H54 (cell line): ENCODE measurements at regions not wholly inside any gene's neighbourhood (a gene's known extent, or its start where the extent isn't known, plus 50 kb on each side); places are given as distances from the start of the nearest gene placed in this dataset.
A peak's percentile ranks its signal among the peaks of the same experiment; 100 is the strongest.
"Not testable (repeated sequence)": the region's sequence is repeated elsewhere in the genome, so short reads cannot be mapped to it uniquely, and the experiment has no call there.

ENCODE experiments used
- DNase-seq: peaks from one replicate; pipeline ENCODE4 v3.0.0; 2011; ENCODE audit warnings: low spot score, mixed read lengths; ENCODE audit not compliant: insufficient read length
- FAIRE-seq: peaks from 3 replicates; lab custom pipeline; 2011; peaks lifted over from hg19 to GRCh38; lab: Jason Lieb, UNC
- POLR2A ChIP-seq: IDR thresholded peaks from 2 replicates; pipeline ENCODE4 v1.6.1; 2011; ENCODE audit warnings: low read depth, mild to moderate bottlenecking, low read length

GRCh38 chr7:26944501-26945358 lies 80.3 kb upstream of the SKAP2 start:
- DNase-seq (no peak), FAIRE-seq (peak; percentile 15)
- no peak for TF ChIP-seq POLR2A

GRCh38 chr7:26937939-26938623 lies 73.7 kb upstream of the SKAP2 start:
- peak; percentile 96 for FAIRE-seq
- no peak for DNase-seq
- no peak for TF ChIP-seq POLR2A

GRCh38 chr7:26937306-26937705 lies 72.9 kb upstream of the SKAP2 start:
- DNase-seq (no peak), FAIRE-seq (no peak)
- TF ChIP-seq POLR2A = no peak

GRCh38 chr7:26932616-26933015 lies 68.2 kb upstream of the SKAP2 start:
- DNase-seq, FAIRE-seq: not testable (repeated sequence)

- FAIRE-seq (no peak), DNase-seq (no peak)
- no peak for TF ChIP-seq POLR2A
These were observed 66.5 kb upstream of the SKAP2 start for GRCh38 chr7:26930845-26931244.

- FAIRE-seq (peak; percentile 66), DNase-seq (no peak)
- TF ChIP-seq POLR2A = no peak
These were observed 65.8 kb upstream of the SKAP2 start for GRCh38 chr7:26930201-26930600.

GRCh38 chr7:26928703-26929347 lies 64.4 kb upstream of the SKAP2 start:
- no peak for TF ChIP-seq POLR2A

GRCh38 chr7:26925768-26926167 lies 61.4 kb upstream of the SKAP2 start:
- no peak for TF ChIP-seq POLR2A
- FAIRE-seq = peak; percentile 20
- no peak for DNase-seq

More at GRCh38 chr7:26928703-26929347, 64.4 kb upstream of the SKAP2 start:
- FAIRE-seq (peak; percentile 80), DNase-seq (no peak)

- no peak for FAIRE-seq
- TF ChIP-seq POLR2A = no peak
These were observed 59.9 kb upstream of the SKAP2 start for GRCh38 chr7:26924149-26924767.

GRCh38 chr7:26919906-26920493 lies 55.6 kb upstream of the SKAP2 start:
- no peak for FAIRE-seq
- no peak for TF ChIP-seq POLR2A
- no peak for DNase-seq

More at GRCh38 chr7:26924149-26924767, 59.9 kb upstream of the SKAP2 start:
- DNase-seq = no peak

- no peak for TF ChIP-seq POLR2A
- FAIRE-seq = no peak
- DNase-seq = peak; percentile 22
These were observed 53.9 kb upstream of the SKAP2 start for GRCh38 chr7:26918241-26918640.

GRCh38 chr7:26916779-26917320 lies 52.5 kb upstream of the SKAP2 start:
- no peak for DNase-seq
- no peak for TF ChIP-seq POLR2A

GRCh38 chr7:26916336-26916735 lies 51.9 kb upstream of the SKAP2 start:
- no peak for TF ChIP-seq POLR2A
- peak; percentile 91 for FAIRE-seq
- no peak for DNase-seq

More at GRCh38 chr7:26916779-26917320, 52.5 kb upstream of the SKAP2 start:
- no peak for FAIRE-seq
